ENCODE measurements at regions not wholly inside any gene's neighbourhood (a gene's known extent, or its start where the extent isn't known, plus 50 kb on each side); places are given as distances from the start of the nearest gene placed in this dataset.

- no peaks in the 10 kb centered on the region for H3K27me3 ChIP-seq (ENCODE audit: low read length)
- no peak overlapping the region for H3K9ac ChIP-seq (ENCODE audit: low read length)
- TF ChIP-seq EZH2phosphoT487 (conservative IDR thresholded peaks at IDR 0.05; ENCODE audit: low read length) (no peak), CTCF (IDR thresholded peaks at IDR 0.05; ENCODE audit: insufficient read depth, low read length, poor library complexity, severe bottlenecking) (no peak)
- no peaks in the 10 kb centered on the region for H3F3A ChIP-seq (ENCODE audit: insufficient read depth)
- H3K79me2 ChIP-seq (ENCODE audit: insufficient read depth, low read length): no peaks in the 10 kb centered on the region
- H4K20me1 ChIP-seq (ENCODE audit: low read depth, low read length): no peaks in the 10 kb centered on the region
- H3K9me2 ChIP-seq (replicated peaks; ENCODE audit: insufficient read depth, low read length): no peaks in the 10 kb centered on the region
- no peak overlapping the region for H3K27ac ChIP-seq (ENCODE audit: low read depth, low read length)
- H3K4me2 ChIP-seq (ENCODE audit: low read depth, low read length, poor library complexity, severe bottlenecking): no peak overlapping the region
- no peaks in the 10 kb centered on the region for H3K9me3 ChIP-seq (ENCODE audit: insufficient read depth, low read length)
- no peak overlapping the region for H3K4me3 ChIP-seq (ENCODE audit: insufficient read depth, low read length, poor library complexity, severe bottlenecking)
- no peak overlapping the region for H2AFZ ChIP-seq (ENCODE audit: low read depth, low read length, severe bottlenecking)
- no peaks in the 10 kb centered on the region for H3K36me3 ChIP-seq (ENCODE audit: low read length)
These were observed 300.5 kb downstream of the FGF13 start for GRCh38 chrX:138411048-138411447.
